Endothelial cell of umbilical vein (primary cell): ENCODE measurements at regions not wholly inside any gene's neighbourhood (a gene's known extent, or its start where the extent isn't known, plus 50 kb on each side); places are given as distances from the start of the nearest gene placed in this dataset.

Experiments used
- BruUV-seq: library from RNA; stranded (reverse); fragments of 400-500 nt; replicated peaks from 2 replicates; lab custom pipeline; 2021; lab: Mats Ljungman, UMichigan
- CTCF ChIA-PET: fragments of 300-600, 350-600 bp; sonication (Branson Sonifier 250); formaldehyde crosslinking; loops from one replicate; lab custom pipeline; 2021; ENCODE audit warnings: antibody characterized with exemption, inconsistent platforms; lab: Charles Lee
- POLR2A ChIA-PET: fragments of 300-600, 350-600 bp; sonication (Branson Sonifier 250); formaldehyde crosslinking; loops from one replicate; lab custom pipeline; 2021; ENCODE audit warnings: antibody characterized with exemption, inconsistent platforms; lab: Charles Lee
- DNase-seq: peaks from one replicate; pipeline ENCODE4 v3.0.0-alpha.2; 2011; ENCODE audit warnings: low read depth, low spot score
- FAIRE-seq: peaks from 2 replicates; lab custom pipeline; 2011; peaks lifted over from hg19 to GRCh38; lab: Jason Lieb, UNC
- H2AFZ ChIP-seq: 2 replicates; pipeline ENCODE4 v1.6.0; 2012; ENCODE audit warnings: low read depth, low read length, control low read depth, inconsistent platforms
- H3K27ac ChIP-seq: 2 replicates; pipeline ENCODE4 v1.5.1; 2011; ENCODE audit warnings: low read depth, mild to moderate bottlenecking, control low read depth, low read length, moderate library complexity; ENCODE audit not compliant: insufficient read depth
- H3K27me3 ChIP-seq, 2 experiments: 2 replicates each; pipeline versions ENCODE4 v1.6.0 to v1.6.1; 2011; ENCODE audit warnings: low read length in 2 of 2, mixed read lengths in 1 of 2; ENCODE audit not compliant: control insufficient read depth in 2 of 2, insufficient read depth in 2 of 2
- H3K36me3 ChIP-seq, 2 experiments: 2 replicates in 1 of 2; 3 replicates in 1 of 2; pipeline ENCODE4 v1.5.1; 2011; ENCODE audit warnings: low read length in 2 of 2, mild to moderate bottlenecking in 1 of 2, moderate library complexity in 1 of 2; ENCODE audit not compliant: control insufficient read depth in 2 of 2, insufficient read depth in 2 of 2; ENCODE audit errors: extremely low read depth in 1 of 2
- H3K4me1 ChIP-seq: 3 replicates; pipeline ENCODE4 v1.5.1; 2011; ENCODE audit warnings: mild to moderate bottlenecking, low read length; ENCODE audit not compliant: control insufficient read depth, insufficient read depth; ENCODE audit errors: extremely low read depth
- H3K4me2 ChIP-seq: 2 replicates; pipeline ENCODE4 v1.6.1; 2011; ENCODE audit warnings: low read length, control low read depth, mixed read lengths; ENCODE audit not compliant: insufficient read depth
- H3K4me3 ChIP-seq, 3 experiments: fragments of 200-600 bp in 1 of 3; sonication (generic), shearing (Covaris generic) in 1 of 3; replicated peaks in 1 of 3; 2 replicates each; pipeline ENCODE4 v1.5.1; 2011 to 2016; ENCODE audit warnings: control low read depth in 3 of 3, low read length in 3 of 3, mild to moderate bottlenecking in 2 of 3, inconsistent platforms in 1 of 3, low read depth in 1 of 3, moderate library complexity in 1 of 3; ENCODE audit not compliant: insufficient read depth in 1 of 3
- H3K79me2 ChIP-seq: 2 replicates; pipeline ENCODE4 v1.6.0; 2012; ENCODE audit warnings: low read length, inconsistent platforms; ENCODE audit not compliant: control insufficient read depth, insufficient read depth
- H3K9ac ChIP-seq: replicated peaks from 2 replicates; pipeline ENCODE3; 2011; ENCODE audit warnings: low read length, control low read depth; ENCODE audit not compliant: insufficient read depth; ENCODE audit errors: extremely low read depth
- H3K9me1 ChIP-seq: replicated peaks from 3 replicates; pipeline ENCODE4 v1.6.0; 2011; ENCODE audit warnings: mild to moderate bottlenecking, low read length; ENCODE audit not compliant: control insufficient read depth, insufficient read depth; ENCODE audit errors: extremely low read depth
- H3K9me3 ChIP-seq: replicated peaks from 2 replicates; pipeline ENCODE4 v1.5.1; 2012; ENCODE audit warnings: low read length, inconsistent platforms; ENCODE audit not compliant: control insufficient read depth, insufficient read depth
- H4K20me1 ChIP-seq: replicated peaks from 2 replicates; pipeline ENCODE3; 2011; ENCODE audit warnings: mild to moderate bottlenecking, low read length; ENCODE audit not compliant: control insufficient read depth, insufficient read depth; ENCODE audit errors: extremely low read depth
- CTCF ChIP-seq, 2 donors: IDR thresholded peaks; 1 replicate in 1 of 2; 2 replicates in 1 of 2; pipeline ENCODE4 v1.5.1; 2011; ENCODE audit warnings: low read length in 2 of 2, mild to moderate bottlenecking in 2 of 2, moderate library complexity in 2 of 2, control low read depth in 1 of 2, inconsistent platforms in 1 of 2, low read depth in 1 of 2; ENCODE audit not compliant: insufficient read depth in 1 of 2; ENCODE audit errors: extremely low read depth in 1 of 2
- EZH2 ChIP-seq: IDR thresholded peaks from 2 replicates; pipeline ENCODE4 v1.6.1; 2012; ENCODE audit warnings: borderline replicate concordance, low read depth, mild to moderate bottlenecking, moderate library complexity, low read length, inconsistent platforms; ENCODE audit not compliant: severe bottlenecking
- FOS ChIP-seq: IDR thresholded peaks from 2 replicates; pipeline ENCODE4 v1.6.1; 2011; ENCODE audit warnings: mild to moderate bottlenecking, low read length, moderate library complexity, borderline replicate concordance; ENCODE audit not compliant: insufficient read depth
- GATA2 ChIP-seq: IDR thresholded peaks from 2 replicates; pipeline ENCODE4 v1.7.0; 2011; ENCODE audit warnings: low read depth, mild to moderate bottlenecking, moderate library complexity, mixed read lengths, low read length; ENCODE audit not compliant: insufficient read length, insufficient read depth
- JUN ChIP-seq: IDR thresholded peaks from 2 replicates; pipeline ENCODE4 v1.6.1; 2011; ENCODE audit warnings: borderline replicate concordance, low read depth; ENCODE audit not compliant: insufficient read length, insufficient read depth
- MAX ChIP-seq: IDR thresholded peaks from 2 replicates; pipeline ENCODE4 v1.6.1; 2011; ENCODE audit not compliant: insufficient read depth, insufficient read length
- MYC ChIP-seq: IDR thresholded peaks from one replicate; pipeline ENCODE4 v1.6.1; 2011; ENCODE audit warnings: mild to moderate bottlenecking, low read depth, low read length
- POLR2A ChIP-seq: IDR thresholded peaks from 2 replicates; pipeline ENCODE4 v1.6.1; 2012; ENCODE audit warnings: low read depth, mild to moderate bottlenecking, control low read depth, low read length
- POLR2AphosphoS5 ChIP-seq: IDR thresholded peaks from 2 replicates; pipeline ENCODE4 v1.6.1; 2012; ENCODE audit warnings: low read depth, mild to moderate bottlenecking, control low read depth, low read length, moderate library complexity; ENCODE audit not compliant: insufficient read depth
- dilution Hi-C: fragments of 300-500 bp; cut with MboI; formaldehyde crosslinking; loops from one replicate; pipeline ENCODE4 v1.15.0; 2019; ENCODE audit warnings: low sequenced_read_pairs; ENCODE audit not compliant: extremely low pct_ligation_motif_present
- intact Hi-C: fragments of 100-400 bp; cut with micrococcal nuclease; formaldehyde crosslinking; loops from one replicate; pipeline ENCODE4 v1.10.0; 2022

GRCh38 chr6:100234625-100235024 lies 230.1 kb downstream of the SIM1 start:
- no peaks in the 10 kb centered on the region for H3K79me2 ChIP-seq
- H2AFZ ChIP-seq, result no peak overlapping the region

GRCh38 chr6:100232781-100233573 lies 231.7 kb downstream of the SIM1 start:
- BruUV-seq, result no TSS peak
- POLR2A ChIA-PET, result no interaction called here
- no peaks in the 10 kb centered on the region for H3K9me3 ChIP-seq
- H3K9ac ChIP-seq, result no peak overlapping the region
- dilution Hi-C loops (no loop called here), intact Hi-C loops (no loop called here)
- peaks cover 25% of the 10 kb centered on the region for H3K4me1 ChIP-seq
- H3K27me3 ChIP-seq, result no peaks in the 10 kb centered on the region
- H3K79me2 ChIP-seq, result no peaks in the 10 kb centered on the region
- no peak overlapping the region for H3K4me2 ChIP-seq
- FAIRE-seq (no peak), DNase-seq (no peak)
- no peaks in the 10 kb centered on the region for H3K36me3 ChIP-seq
- H3K9me1 ChIP-seq, result no peaks in the 10 kb centered on the region
- no peak overlapping the region for H3K4me3 ChIP-seq
- H4K20me1 ChIP-seq, result no peaks in the 10 kb centered on the region
- TF ChIP-seq MYC, result no peak
- TF ChIP-seq POLR2AphosphoS5, result no peak
- no peak for TF ChIP-seq MAX
- no peak for TF ChIP-seq JUN
- no peak for TF ChIP-seq CTCF (IDR thresholded peaks at IDR 0.05; ENCODE audit: extremely low read depth in 1 of 2, insufficient read depth in 1 of 2, low read depth in 1 of 2, low read length in 2 of 2)
- TF ChIP-seq GATA2, result no peak
- TF ChIP-seq POLR2A, result no peak
- TF ChIP-seq FOS, result no peak
- TF ChIP-seq EZH2, result no peak
- H3K27ac ChIP-seq, result no peak overlapping the region
- H2AFZ ChIP-seq, result no peak overlapping the region
- CTCF ChIA-PET, result interaction anchor here (0.6 kb wide), 1 partner anchor 25 kb away, joined by 3 read pairs; no protein-coding TSS in a partner anchor

More at GRCh38 chr6:100234625-100235024, 230.1 kb downstream of the SIM1 start:
- dilution Hi-C loops, result no loop called here
- no peak for FAIRE-seq
- H3K4me2 ChIP-seq, result no peak overlapping the region
- peaks cover 12% of the 10 kb centered on the region for H3K4me1 ChIP-seq
- POLR2A ChIA-PET, result no interaction called here
- H3K9me1 ChIP-seq, result no peaks in the 10 kb centered on the region
- H3K9ac ChIP-seq, result no peak overlapping the region
- TF ChIP-seq POLR2A, result no peak
- no peaks in the 10 kb centered on the region for H3K36me3 ChIP-seq
- CTCF ChIA-PET, result no interaction called here
- intact Hi-C loops, result no loop called here
- BruUV-seq, result no TSS peak
- DNase-seq, result no peak
- no peaks in the 10 kb centered on the region for H3K9me3 ChIP-seq
- H4K20me1 ChIP-seq, result no peaks in the 10 kb centered on the region
- no peak overlapping the region for H3K4me3 ChIP-seq
- no peaks in the 10 kb centered on the region for H3K27me3 ChIP-seq
- H3K27ac ChIP-seq, result no peak overlapping the region
